Stomach (tissue), 4 donors: ENCODE measurements at regions not wholly inside any gene's neighbourhood (a gene's known extent, or its start where the extent isn't known, plus 50 kb on each side); places are given as distances from the start of the nearest gene placed in this dataset.
"Not testable (repeated sequence)": the region's sequence is repeated elsewhere in the genome, so short reads cannot be mapped to it uniquely, and the experiment has no call there.

ENCODE experiments used
- EP300 ChIP-seq: sonication (generic); formaldehyde crosslinking; IDR thresholded peaks from one replicate; pipeline ENCODE4 v1.6.1; 2017; ENCODE audit warnings: antibody characterized with exemption
- POLR2A ChIP-seq, 4 donors: fragments of 450-650 bp; IDR thresholded peaks; one replicate each; pipeline ENCODE4 v1.6.1; 2016; ENCODE audit warnings: antibody characterized with exemption in 4 of 4, control low read depth in 2 of 4, mild to moderate bottlenecking in 1 of 4, moderate library complexity in 1 of 4
- POLR2AphosphoS5 ChIP-seq, 3 donors: sonication (generic); formaldehyde crosslinking; IDR thresholded peaks; one replicate each; pipeline ENCODE4 v1.6.1; 2016; ENCODE audit warnings: antibody characterized with exemption in 3 of 3
- TF ChIP-seq, protein P1 (sequence below), 7 experiments: fragments of 450-650 bp in 4 of 7; fragments of 200-600 bp in 3 of 7; sonication (generic) in 3 of 7; IDR thresholded peaks; one replicate each; pipeline ENCODE4 v1.5.1; 2016 to 2019; ENCODE audit warnings: antibody characterized with exemption in 7 of 7, control low read depth in 2 of 7, mild to moderate bottlenecking in 1 of 7

DNA sequence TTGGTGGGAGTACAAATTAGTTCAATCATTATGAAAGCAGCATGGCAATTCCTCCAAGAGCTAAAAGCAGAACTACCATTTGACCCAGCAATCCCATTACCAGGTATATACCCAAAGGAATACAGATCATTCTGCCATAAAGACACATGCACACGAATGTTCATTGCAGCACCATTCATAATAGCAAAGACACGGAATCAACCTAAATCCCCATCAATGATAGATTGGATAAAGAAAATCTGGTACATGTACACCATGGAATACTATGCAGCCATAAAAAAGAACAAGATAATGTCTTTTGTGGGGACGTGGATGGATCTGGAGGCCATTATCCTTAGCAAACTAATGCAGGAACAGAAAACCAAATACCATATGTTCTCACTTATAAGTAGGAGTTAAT is 85.1 kb upstream of the KYNU start:
- TF ChIP-seq, protein P1, sequence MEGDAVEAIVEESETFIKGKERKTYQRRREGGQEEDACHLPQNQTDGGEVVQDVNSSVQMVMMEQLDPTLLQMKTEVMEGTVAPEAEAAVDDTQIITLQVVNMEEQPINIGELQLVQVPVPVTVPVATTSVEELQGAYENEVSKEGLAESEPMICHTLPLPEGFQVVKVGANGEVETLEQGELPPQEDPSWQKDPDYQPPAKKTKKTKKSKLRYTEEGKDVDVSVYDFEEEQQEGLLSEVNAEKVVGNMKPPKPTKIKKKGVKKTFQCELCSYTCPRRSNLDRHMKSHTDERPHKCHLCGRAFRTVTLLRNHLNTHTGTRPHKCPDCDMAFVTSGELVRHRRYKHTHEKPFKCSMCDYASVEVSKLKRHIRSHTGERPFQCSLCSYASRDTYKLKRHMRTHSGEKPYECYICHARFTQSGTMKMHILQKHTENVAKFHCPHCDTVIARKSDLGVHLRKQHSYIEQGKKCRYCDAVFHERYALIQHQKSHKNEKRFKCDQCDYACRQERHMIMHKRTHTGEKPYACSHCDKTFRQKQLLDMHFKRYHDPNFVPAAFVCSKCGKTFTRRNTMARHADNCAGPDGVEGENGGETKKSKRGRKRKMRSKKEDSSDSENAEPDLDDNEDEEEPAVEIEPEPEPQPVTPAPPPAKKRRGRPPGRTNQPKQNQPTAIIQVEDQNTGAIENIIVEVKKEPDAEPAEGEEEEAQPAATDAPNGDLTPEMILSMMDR (IDR thresholded peaks at IDR 0.05), result not testable (repeated sequence)
- TF ChIP-seq EP300; POLR2AphosphoS5 (IDR thresholded peaks at IDR 0.05); POLR2A (IDR thresholded peaks at IDR 0.05): not testable (repeated sequence)
